GM10248 (cell line): ENCODE measurements at regions not wholly inside any gene's neighbourhood (a gene's known extent, or its start where the extent isn't known, plus 50 kb on each side); places are given as distances from the start of the nearest gene placed in this dataset.
"Not testable (repeated sequence)": the region's sequence is repeated elsewhere in the genome, so short reads cannot be mapped to it uniquely, and the experiment has no call there.

Source experiments
- CTCF ChIA-PET: fragments of 300-600 bp; sonication (Branson Sonifier 250); formaldehyde crosslinking; extraction: SDS; loops from one replicate; lab custom pipeline; 2021; ENCODE audit warnings: antibody characterized with exemption; lab: Yijun Ruan, JAX
- POLR2A ChIA-PET: fragments of 350-650 bp; sonication (Branson Sonifier 250); formaldehyde crosslinking; extraction: SDS; loops from one replicate; lab custom pipeline; 2020; ENCODE audit warnings: antibody characterized with exemption; lab: Yijun Ruan, JAX
- DNase-seq: peaks from one replicate; pipeline ENCODE4 v3.0.0; 2012; ENCODE audit errors: extremely low spot score
- TF ChIP-seq, protein P1 (sequence below): IDR thresholded peaks from 2 replicates; pipeline ENCODE4 v1.5.1; 2012; ENCODE audit warnings: mild to moderate bottlenecking, low read depth; ENCODE audit errors: extremely low read depth, missing control alignments, control extremely low read depth

DNA sequence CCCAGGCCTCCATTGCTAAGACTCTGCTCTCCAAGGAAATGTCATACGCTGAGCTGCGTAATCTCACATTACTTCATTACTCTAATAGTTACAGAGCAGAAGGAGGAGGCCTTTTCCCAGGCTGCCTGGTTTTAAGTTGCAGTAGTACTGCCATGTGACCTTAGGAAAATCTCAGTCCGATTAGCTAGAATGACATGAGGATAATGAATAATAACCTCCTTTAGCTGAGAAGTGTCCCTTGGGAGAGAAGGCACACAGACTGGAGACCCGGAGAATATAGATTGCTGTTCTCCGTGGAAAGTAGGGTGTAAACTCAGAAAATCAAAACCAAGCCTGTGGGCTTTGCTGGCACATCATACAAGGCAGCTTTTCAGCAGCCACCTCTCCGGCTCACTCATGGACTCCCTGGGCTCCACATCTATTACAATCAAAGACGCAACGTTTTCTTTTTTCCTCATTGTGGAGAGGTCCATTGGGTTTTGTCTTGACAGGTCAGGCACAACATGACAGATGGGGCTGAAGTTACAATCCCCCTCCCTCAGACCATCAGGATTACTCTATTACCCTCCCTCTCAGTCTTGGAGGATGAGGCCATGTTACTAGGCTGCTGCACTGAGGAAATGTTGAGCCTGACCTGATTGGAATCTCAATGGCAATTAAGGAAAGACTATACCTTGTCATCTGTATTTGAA is 134.8 kb upstream of the MB21D2 start:
- TF ChIP-seq, protein P1, sequence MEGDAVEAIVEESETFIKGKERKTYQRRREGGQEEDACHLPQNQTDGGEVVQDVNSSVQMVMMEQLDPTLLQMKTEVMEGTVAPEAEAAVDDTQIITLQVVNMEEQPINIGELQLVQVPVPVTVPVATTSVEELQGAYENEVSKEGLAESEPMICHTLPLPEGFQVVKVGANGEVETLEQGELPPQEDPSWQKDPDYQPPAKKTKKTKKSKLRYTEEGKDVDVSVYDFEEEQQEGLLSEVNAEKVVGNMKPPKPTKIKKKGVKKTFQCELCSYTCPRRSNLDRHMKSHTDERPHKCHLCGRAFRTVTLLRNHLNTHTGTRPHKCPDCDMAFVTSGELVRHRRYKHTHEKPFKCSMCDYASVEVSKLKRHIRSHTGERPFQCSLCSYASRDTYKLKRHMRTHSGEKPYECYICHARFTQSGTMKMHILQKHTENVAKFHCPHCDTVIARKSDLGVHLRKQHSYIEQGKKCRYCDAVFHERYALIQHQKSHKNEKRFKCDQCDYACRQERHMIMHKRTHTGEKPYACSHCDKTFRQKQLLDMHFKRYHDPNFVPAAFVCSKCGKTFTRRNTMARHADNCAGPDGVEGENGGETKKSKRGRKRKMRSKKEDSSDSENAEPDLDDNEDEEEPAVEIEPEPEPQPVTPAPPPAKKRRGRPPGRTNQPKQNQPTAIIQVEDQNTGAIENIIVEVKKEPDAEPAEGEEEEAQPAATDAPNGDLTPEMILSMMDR = no peak
- ChIA-PET POLR2A (no interaction called here), CTCF (interaction anchor here (1.0 to 2.7 kb wide), 5 partner anchors 8 to 240 kb away, joined by 3 to 14 read pairs (median 4); no protein-coding TSS in a partner anchor)
- DNase-seq = no peak

DNA sequence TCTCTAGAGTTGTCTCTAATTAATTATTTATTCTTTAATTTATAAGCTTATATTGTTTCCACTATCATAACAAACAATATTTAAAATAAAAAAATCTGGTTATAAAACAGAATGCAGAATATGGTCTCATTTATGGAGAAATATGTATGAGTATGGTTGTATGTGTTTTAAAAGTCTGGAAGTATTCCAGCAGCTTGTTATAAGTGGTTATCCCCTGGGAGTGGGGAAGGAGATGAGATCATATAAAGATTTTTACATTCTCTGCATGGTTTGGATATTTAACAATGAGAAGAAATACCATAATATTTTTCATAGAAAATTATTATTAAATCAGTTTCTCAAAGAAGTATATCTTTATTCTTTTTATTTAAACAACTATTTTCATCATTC is 135.4 kb upstream of the MB21D2 start:
- CTCF ChIA-PET = interaction anchor here (1.6 to 2.7 kb wide), 3 partner anchors 9 to 236 kb away, joined by 3 to 14 read pairs (median 7); no protein-coding TSS in a partner anchor
- POLR2A ChIA-PET = no interaction called here
- TF ChIP-seq, protein P1 = no peak
- DNase-seq = no peak

DNA sequence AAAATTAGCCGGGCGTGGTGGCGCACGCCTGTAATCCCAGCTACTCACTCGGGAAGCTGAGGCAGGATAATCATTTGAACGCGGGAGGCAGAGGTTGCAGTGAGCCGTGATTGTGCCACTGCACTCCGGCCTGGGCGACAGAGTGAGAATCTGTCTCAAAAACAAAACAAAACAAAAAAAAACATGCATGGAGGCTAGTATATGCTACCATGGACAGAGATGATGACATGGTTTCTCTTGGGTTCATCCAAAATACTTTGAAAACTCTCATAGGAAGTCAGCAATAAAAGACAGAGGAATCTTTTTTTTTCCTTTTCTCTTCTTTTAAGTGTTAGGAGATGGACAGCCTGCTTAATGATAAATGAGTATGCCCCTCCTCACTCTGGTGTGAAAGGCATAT is 137.7 kb upstream of the MB21D2 start:
- TF ChIP-seq, protein P1 = no peak
- no peak for DNase-seq
- CTCF ChIA-PET = interaction anchor here (2.3 to 2.4 kb wide), 2 partner anchors 9 to 11 kb away, joined by 7 read pairs; no protein-coding TSS in a partner anchor
- POLR2A ChIA-PET = no interaction called here

DNA sequence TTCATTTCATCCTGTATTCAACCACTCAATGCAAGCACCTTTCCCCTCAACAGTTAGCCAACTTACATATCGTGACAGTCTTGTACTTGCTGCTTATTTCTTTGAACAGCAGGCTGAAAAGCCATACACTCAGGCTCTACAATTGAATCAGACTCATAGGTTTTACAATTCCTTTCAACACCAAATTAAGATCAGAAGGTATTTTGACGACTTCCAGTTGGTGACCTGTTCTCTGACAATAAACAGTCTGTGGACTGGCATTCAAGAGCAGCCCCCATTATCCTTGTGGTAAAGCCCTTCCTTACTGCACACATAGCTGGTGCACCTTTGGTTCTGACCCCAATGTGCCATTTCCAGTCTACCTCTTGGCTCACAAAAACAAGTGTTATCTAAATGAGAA is 140.0 kb upstream of the MB21D2 start:
- CTCF ChIA-PET = no interaction called here
- POLR2A ChIA-PET = no interaction called here
- TF ChIP-seq, protein P1 = no peak
- no peak for DNase-seq

DNA sequence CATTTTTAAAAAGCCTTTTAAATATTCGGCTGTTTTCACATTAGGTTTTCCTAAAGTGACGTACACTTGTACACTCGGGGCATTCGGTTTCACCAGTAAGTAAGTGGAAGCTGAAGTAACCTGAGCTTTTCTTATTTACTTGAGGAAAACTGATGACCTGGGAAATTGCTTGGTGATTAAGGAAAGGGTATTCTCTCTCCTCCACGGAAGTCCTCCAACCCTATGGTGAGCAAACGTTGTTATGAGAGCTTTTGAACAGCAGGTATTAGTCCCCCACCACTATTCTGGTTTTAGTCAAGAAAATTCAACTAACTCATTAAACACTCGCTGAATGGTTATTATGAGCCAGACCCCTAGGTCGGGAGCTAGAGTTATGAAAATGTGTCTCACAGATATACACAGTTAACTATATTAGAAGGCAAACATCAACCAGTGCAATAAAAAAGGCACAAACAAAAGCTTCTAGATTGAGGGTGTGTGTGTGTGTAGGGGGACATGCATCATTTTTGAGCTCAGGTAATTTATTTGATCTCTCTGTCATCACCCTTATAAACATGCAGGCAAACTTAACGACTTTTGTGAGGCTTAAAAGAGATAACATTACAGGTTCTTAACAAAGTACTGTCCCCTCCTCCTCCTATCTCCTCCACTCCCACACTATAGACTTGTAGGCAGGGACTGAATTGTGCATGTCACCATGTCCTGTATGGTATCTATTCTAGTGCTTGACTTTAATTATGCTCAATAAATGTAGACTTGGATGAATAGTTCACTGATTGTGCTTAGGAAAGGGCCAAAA is 143.3 kb upstream of the MB21D2 start:
- CTCF ChIA-PET = interaction anchor here (0.7 to 1.2 kb wide), 2 partner anchors 15 to 33 kb away, joined by 3 to 4 read pairs; no protein-coding TSS in a partner anchor
- no peak for DNase-seq
- TF ChIP-seq, protein P1 = no peak
- POLR2A ChIA-PET = no interaction called here

DNA sequence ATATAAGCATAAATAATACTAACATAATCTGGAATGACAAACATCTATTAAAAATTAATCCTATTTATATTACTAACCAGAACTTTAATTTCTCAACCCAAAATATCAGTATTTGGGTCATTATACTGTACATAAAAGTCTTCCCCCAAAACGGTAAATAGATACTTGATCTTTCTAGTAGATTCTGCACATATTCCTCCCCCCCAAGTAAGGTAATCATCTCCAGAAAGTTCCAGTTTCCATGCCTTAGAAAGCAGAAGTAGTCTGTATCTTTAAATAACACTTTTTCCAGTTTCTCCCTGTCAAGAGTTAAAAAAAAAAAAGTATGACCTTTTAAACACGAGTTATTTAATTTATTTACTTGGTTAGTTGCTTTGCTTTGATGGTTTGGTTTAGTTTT is 150.7 kb upstream of the MB21D2 start:
- TF ChIP-seq, protein P1 = no peak
- ChIA-PET POLR2A (no interaction called here), CTCF (no interaction called here)
- no peak for DNase-seq

DNA sequence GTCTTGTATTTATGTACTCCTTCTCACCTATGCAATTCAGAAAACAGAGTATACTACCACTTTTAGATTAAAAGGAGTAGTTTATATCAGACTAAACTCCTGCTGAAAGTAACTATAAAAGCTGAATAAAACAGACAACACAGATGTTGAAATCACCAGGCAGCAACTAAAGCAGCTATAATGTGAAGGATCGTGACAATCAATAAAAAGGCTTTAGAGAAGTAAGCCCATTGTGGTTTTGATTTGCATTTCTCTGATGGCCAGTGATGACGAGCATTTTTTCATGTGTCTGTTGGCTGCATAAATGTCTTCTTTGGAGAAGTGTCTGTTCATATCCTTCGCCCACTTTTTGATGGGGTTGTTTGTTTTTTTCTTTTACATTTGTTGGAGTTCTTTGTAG is 152.1 kb upstream of the MB21D2 start:
- CTCF ChIA-PET = interaction anchor here (1.1 kb wide), 1 partner anchor 29 kb away, joined by 3 read pairs; no protein-coding TSS in a partner anchor
- POLR2A ChIA-PET, DNase-seq: not testable (repeated sequence)
